ENCODE measurements at regions not wholly inside any gene's neighbourhood (a gene's known extent, or its start where the extent isn't known, plus 50 kb on each side); places are given as distances from the start of the nearest gene placed in this dataset.

GRCh38 chr5:57681942-57682341 is 199.3 kb upstream of the ACTBL2 start:
- ChIA-PET CTCF (no interaction called here), POLR2A (ENCODE audit: low non-redundant PET) (no interaction called here)
- intact Hi-C loops (cut with micrococcal nuclease; ENCODE audit: unreplicated experiment) = no loop called here
- BruUV-seq (replicated peaks) = no TSS peak
- TF ChIP-seq CTCF (conservative IDR thresholded peaks at IDR 0.05; ENCODE audit: low read depth, low read length) = no peak
- TF ChIP-seq EZH2 (IDR thresholded peaks at IDR 0.05; ENCODE audit: borderline replicate concordance, low read depth, low read length, poor library complexity, severe bottlenecking) = no peak
- no peaks in the 10 kb centered on the region for H3K4me1 ChIP-seq (ENCODE audit: insufficient read depth, low read length, poor library complexity, severe bottlenecking)
- H3K27ac ChIP-seq (ENCODE audit: low read depth, low read length, poor library complexity, severe bottlenecking) = no peak overlapping the region
- no peaks in the 10 kb centered on the region for H3K9me3 ChIP-seq (ENCODE audit: low read depth, low read length, poor library complexity, severe bottlenecking)
- no peak overlapping the region for H3K4me3 ChIP-seq (ENCODE audit: low read depth, low read length, poor library complexity, severe bottlenecking)
- H3K27me3 ChIP-seq (replicated peaks; ENCODE audit: insufficient read depth, low read depth, low read length, poor library complexity) = no peaks in the 10 kb centered on the region
- H3K36me3 ChIP-seq (ENCODE audit: insufficient read depth, low read length, poor library complexity, severe bottlenecking) = no peaks in the 10 kb centered on the region
- no peak for DNase-seq (ENCODE audit: low spot score)

DNA sequence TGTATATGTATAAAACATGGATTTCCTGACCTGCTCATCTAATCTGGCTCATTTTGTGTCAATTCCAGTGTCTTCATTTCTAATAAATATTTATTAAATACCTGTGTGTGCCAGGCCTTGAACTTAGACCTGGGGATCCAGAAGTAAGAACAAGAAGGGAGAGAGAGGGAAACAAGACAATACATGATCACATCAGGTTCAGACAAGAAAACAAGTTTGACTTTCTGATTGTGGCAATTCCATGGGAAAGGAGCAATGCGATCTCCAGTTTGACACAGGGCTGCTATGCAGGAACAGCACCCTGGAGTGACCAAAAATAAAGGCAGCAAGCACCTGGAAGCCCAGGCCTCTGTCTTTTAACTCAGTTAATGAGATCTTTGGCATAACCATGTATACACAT is 198.1 kb upstream of the ACTBL2 start:
- H3K27ac ChIP-seq (ENCODE audit: low read depth, low read length, poor library complexity, severe bottlenecking) = no peak overlapping the region
- CTCF ChIA-PET = no interaction called here

DNA sequence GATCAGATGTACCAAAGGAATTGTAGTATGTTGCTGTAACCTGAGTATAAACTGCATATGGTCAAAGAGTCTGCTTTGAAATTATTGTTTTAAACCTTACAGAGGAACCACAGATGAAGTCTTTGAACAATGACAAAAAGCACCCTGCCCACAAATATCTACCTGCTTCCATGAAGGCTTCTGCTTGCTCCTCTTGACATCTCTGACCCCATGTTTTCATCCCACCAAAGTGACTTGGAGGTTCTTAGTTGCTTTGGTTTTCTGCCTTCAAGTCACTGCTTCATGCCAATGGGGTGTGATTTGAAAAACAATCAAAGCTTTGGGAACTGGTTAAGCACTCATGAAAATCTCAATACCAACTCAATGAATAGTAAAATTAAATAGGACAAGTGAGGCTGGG is 194.6 kb upstream of the ACTBL2 start:
- POLR2A ChIA-PET (ENCODE audit: low non-redundant PET) = no interaction called here
- Histone ChIP-seq H3K9me3 (ENCODE audit: low read depth, low read length, poor library complexity, severe bottlenecking) (no peaks in the 10 kb centered on the region), H3K27me3 (replicated peaks; ENCODE audit: insufficient read depth, low read depth, low read length, poor library complexity) (peaks cover 5% of the 10 kb centered on the region), H3K4me1 (ENCODE audit: insufficient read depth, low read length, poor library complexity, severe bottlenecking) (no peaks in the 10 kb centered on the region), H3K36me3 (ENCODE audit: insufficient read depth, low read length, poor library complexity, severe bottlenecking) (no peaks in the 10 kb centered on the region), H3K27ac (ENCODE audit: low read depth, low read length, poor library complexity, severe bottlenecking) (no peak overlapping the region), H3K4me3 (ENCODE audit: low read depth, low read length, poor library complexity, severe bottlenecking) (no peak overlapping the region)
- intact Hi-C loops (cut with micrococcal nuclease; ENCODE audit: unreplicated experiment) = no loop called here
- CTCF ChIA-PET = no interaction called here
- TF ChIP-seq CTCF (conservative IDR thresholded peaks at IDR 0.05; ENCODE audit: low read depth, low read length) = no peak
- no peak for DNase-seq (ENCODE audit: low spot score)
- no TSS peak for BruUV-seq (replicated peaks)

More for the DNA sequence above, 198.1 kb upstream of the ACTBL2 start:
- no peak for TF ChIP-seq EZH2 (IDR thresholded peaks at IDR 0.05; ENCODE audit: borderline replicate concordance, low read depth, low read length, poor library complexity, severe bottlenecking)
- no peak for TF ChIP-seq CTCF (conservative IDR thresholded peaks at IDR 0.05; ENCODE audit: low read depth, low read length)
- Histone ChIP-seq H3K27me3 (replicated peaks; ENCODE audit: insufficient read depth, low read depth, low read length, poor library complexity) (no peaks in the 10 kb centered on the region), H3K36me3 (ENCODE audit: insufficient read depth, low read length, poor library complexity, severe bottlenecking) (no peaks in the 10 kb centered on the region), H3K9me3 (ENCODE audit: low read depth, low read length, poor library complexity, severe bottlenecking) (no peaks in the 10 kb centered on the region), H3K4me1 (ENCODE audit: insufficient read depth, low read length, poor library complexity, severe bottlenecking) (no peaks in the 10 kb centered on the region), H3K4me3 (ENCODE audit: low read depth, low read length, poor library complexity, severe bottlenecking) (no peak overlapping the region)
- POLR2A ChIA-PET (ENCODE audit: low non-redundant PET) = no interaction called here
- no TSS peak for BruUV-seq (replicated peaks)
- no peak for DNase-seq (ENCODE audit: low spot score)
- intact Hi-C loops (cut with micrococcal nuclease; ENCODE audit: unreplicated experiment) = no loop called here
